ENCODE measurements at regions not wholly inside any gene's neighbourhood (a gene's known extent, or its start where the extent isn't known, plus 50 kb on each side); places are given as distances from the start of the nearest gene placed in this dataset.

DNA sequence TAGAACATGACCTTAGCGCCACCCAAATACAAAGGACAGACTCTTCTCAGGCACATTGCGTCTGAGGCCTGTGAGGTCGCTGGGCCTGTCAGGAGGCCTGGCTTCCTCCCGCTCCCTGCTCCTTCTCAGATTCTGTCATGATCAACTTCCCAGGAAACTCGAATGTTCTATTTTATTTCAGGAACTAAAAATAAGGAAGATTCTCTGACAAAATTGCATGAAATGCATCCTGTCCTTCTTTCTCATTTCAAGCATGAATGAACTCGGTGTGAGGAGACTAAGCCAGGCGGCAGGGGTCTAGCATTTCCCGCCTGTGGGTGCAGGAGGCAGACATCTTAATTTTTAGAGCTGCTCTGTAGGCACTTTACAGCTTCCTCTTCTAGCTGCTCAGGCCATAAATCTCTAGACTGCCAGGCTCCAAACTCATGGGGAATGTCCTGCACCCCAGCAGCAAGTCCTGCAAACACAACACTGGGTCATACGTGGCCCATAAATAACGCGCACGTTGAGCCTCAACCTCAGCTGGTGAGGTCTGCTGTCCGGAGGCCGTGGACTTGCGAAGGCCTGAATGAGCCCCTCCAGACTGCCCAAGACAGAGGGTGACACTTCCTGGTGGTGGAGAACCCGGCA lies 109.7 kb upstream of the ZNF236 start:
- no peak overlapping the region for H3K27ac ChIP-seq
- H3K27me3 ChIP-seq = no peaks in the 10 kb centered on the region
- H3K36me3 ChIP-seq = no peaks in the 10 kb centered on the region
- H3K4me1 ChIP-seq = peaks cover 0 to 6% (median 0%) of the 10 kb centered on the region in 4 donors
- 83 to 86% methylated on average over 4 to 16 of the region's 16 CpGs for WGBS, 2 donors (ENCODE audit: low coverage in 1 of 2)
- no peak overlapping the region for H3K4me3 ChIP-seq
- intact Hi-C loops (cut with DNase I; ENCODE audit: low total_unique reads) = loop anchor here (5.0 kb wide), 1 partner anchor 315 kb away; no protein-coding TSS in a partner anchor
- in situ Hi-C loops (cut with MboI; ENCODE audit: low pct_ligation_motif_present in 1 of 4, low pct_unique_long_range_greater_than_20kb in 1 of 4, low sequenced_read_pairs in 3 of 4) = no loop called here
- no peak for TF ChIP-seq EP300 (IDR thresholded peaks at IDR 0.05; ENCODE audit: low read depth)
- TF ChIP-seq, protein P1, sequence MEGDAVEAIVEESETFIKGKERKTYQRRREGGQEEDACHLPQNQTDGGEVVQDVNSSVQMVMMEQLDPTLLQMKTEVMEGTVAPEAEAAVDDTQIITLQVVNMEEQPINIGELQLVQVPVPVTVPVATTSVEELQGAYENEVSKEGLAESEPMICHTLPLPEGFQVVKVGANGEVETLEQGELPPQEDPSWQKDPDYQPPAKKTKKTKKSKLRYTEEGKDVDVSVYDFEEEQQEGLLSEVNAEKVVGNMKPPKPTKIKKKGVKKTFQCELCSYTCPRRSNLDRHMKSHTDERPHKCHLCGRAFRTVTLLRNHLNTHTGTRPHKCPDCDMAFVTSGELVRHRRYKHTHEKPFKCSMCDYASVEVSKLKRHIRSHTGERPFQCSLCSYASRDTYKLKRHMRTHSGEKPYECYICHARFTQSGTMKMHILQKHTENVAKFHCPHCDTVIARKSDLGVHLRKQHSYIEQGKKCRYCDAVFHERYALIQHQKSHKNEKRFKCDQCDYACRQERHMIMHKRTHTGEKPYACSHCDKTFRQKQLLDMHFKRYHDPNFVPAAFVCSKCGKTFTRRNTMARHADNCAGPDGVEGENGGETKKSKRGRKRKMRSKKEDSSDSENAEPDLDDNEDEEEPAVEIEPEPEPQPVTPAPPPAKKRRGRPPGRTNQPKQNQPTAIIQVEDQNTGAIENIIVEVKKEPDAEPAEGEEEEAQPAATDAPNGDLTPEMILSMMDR (IDR thresholded peaks at IDR 0.05) = no peak
- TF ChIP-seq POLR2AphosphoS5 (IDR thresholded peaks at IDR 0.05) = no peak
- no peak for DNase-seq
- H3K9me3 ChIP-seq = no peaks in the 10 kb centered on the region

- DNase-seq = no peak
- intact Hi-C loops (cut with DNase I; ENCODE audit: low total_unique reads) (loop anchor here (5.0 kb wide), 1 partner anchor 314 kb away; no protein-coding TSS in a partner anchor), in situ Hi-C loops (cut with MboI; ENCODE audit: low pct_ligation_motif_present in 1 of 4, low pct_unique_long_range_greater_than_20kb in 1 of 4, low sequenced_read_pairs in 3 of 4) (no loop called here)
- TF ChIP-seq, protein P1 (IDR thresholded peaks at IDR 0.05) = no peak
- TF ChIP-seq POLR2AphosphoS5 (IDR thresholded peaks at IDR 0.05) = no peak
- TF ChIP-seq EP300 (IDR thresholded peaks at IDR 0.05; ENCODE audit: low read depth) = no peak
- no peak for TF ChIP-seq POLR2A (IDR thresholded peaks at IDR 0.05)
- H3K9me3 ChIP-seq = no peaks in the 10 kb centered on the region
- no peaks in the 10 kb centered on the region for H3K36me3 ChIP-seq
- no peak overlapping the region for H3K4me3 ChIP-seq
- H3K27ac ChIP-seq = no peak overlapping the region
- no peaks in the 10 kb centered on the region for H3K27me3 ChIP-seq
- WGBS, 2 donors (ENCODE audit: low coverage in 1 of 2) = 85% methylated on average over 12 of the region's 12 CpGs; no CpG with 5 or more reads in 1 of the 2 donors
- H3K4me1 ChIP-seq = peaks cover 0 to 6% (median 0%) of the 10 kb centered on the region in 4 donors
Observed at GRCh38 chr18:76710646-76711520, 111.5 kb upstream of the ZNF236 start.

DNA sequence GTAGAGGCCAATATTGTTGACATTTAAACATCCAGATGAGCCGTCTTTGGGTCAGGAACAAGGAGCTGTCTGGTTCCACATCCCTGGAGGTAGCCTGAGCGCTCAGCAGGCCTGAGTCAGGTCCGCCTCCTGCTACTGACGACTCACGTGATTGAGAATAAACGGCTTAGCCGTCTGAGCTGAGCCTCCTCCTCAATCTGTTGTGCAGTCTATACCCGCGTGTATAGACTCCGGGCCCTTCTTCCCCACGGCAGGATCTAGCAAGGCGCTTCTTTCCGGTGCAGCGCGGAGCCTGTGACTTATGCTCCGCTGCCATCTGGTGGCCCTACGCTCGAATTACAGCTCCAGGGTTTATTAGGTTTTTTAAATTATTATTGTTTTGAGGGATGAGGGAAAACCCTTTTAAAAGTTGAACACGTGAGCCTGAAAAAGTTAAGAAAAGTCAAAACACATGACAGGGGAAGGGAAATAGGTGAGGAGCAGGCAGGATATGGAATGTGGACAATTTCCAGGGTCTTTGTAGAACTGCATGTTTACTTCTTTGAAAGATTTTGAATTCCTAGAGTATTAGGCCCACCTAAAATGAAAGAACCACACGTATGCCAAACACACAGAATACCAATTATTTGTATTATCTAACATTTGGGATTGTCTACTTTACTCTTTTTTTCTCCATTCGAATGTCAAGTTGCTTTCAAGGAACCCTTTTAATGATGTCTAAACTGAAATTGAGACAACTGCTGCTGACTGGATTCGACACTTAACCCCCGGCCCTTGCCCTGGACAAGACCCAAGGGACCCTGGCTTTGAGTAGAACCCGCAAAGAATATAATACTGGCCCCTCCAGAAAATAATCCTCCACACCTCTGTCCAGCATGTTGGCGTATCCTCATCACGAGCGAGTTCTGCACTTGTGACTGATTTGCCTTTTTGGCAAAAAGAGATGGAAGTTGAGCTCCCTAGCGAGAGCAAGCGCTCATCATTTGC lies 112.4 kb upstream of the ZNF236 start:
- no peak overlapping the region for H3K27ac ChIP-seq
- no peak overlapping the region for H3K4me3 ChIP-seq
- H3K36me3 ChIP-seq = no peaks in the 10 kb centered on the region
- peaks cover 0 to 6% (median 0%) of the 10 kb centered on the region in 4 donors for H3K4me1 ChIP-seq
- peak; percentile 61 for DNase-seq
- no peaks in the 10 kb centered on the region for H3K27me3 ChIP-seq
- WGBS, 2 donors (ENCODE audit: low coverage in 1 of 2) = 38 to 39% methylated on average over 11 to 29 of the region's 29 CpGs
- H3K9me3 ChIP-seq = no peaks in the 10 kb centered on the region
- TF ChIP-seq POLR2A (IDR thresholded peaks at IDR 0.05) = no peak
- TF ChIP-seq, protein P1 (IDR thresholded peaks at IDR 0.05) = peak; percentile 87 to 96 (median 89)
- intact Hi-C loops (cut with DNase I; ENCODE audit: low total_unique reads) = loop anchor here (5.0 kb wide), 1 partner anchor 313 kb away; no protein-coding TSS in a partner anchor
- in situ Hi-C loops (cut with MboI; ENCODE audit: low pct_ligation_motif_present in 1 of 4, low pct_unique_long_range_greater_than_20kb in 1 of 4, low sequenced_read_pairs in 3 of 4) = loop anchor here in 2 of 4 donors (10.0 kb wide), 1 partner anchor 305 kb away; no protein-coding TSS in a partner anchor

Data from transverse colon (tissue), 4 donors.